CD4-positive, alpha-beta T cell treated with Interleukin-10 for 1 hour (primary cell): ENCODE measurements at regions not wholly inside any gene's neighbourhood (a gene's known extent, or its start where the extent isn't known, plus 50 kb on each side); places are given as distances from the start of the nearest gene placed in this dataset.

Source experiments
- DNase-seq: peaks from one replicate; pipeline ENCODE4 v3.0.0-alpha.2; 2020

DNA sequence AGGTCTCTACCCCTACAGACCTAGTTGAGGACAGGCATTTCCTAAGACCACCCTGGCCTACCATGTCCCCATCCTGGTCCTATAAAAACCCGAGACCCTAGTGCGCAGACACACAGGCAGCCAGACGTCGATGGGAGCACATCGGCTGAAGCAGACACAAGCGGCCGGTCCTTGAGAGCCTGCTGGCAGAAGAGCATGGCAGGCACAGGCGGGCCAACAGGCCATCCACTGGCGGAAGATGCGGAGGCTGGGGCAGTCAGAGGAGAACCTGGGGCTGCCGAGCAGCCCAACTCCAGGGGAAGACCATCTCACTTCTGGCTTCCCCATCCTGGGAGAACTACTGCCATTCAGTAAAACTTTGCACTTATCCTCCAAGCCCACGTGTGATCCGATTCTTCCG is 396.8 kb downstream of the AEBP2 start:
- no peak for DNase-seq

DNA sequence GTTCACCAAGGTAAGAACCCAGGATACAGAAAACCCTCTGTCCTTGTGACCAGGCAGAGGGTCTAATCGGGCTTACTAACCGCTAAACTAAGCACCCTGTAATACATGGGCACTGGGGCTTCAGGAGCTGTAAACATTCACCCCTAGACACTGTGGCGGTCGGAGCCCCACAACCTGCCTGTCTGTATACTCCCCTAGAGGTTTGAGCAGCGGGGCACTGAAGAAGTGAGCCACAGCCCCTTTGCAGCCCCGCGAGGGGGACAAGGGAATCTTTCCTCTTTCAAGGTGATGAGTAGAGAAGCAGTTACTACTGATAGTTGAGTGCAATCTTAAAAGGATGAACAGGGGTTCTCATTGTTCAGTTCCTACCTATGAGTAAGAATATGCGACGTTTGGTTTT is 397.2 kb downstream of the AEBP2 start:
- DNase-seq: no peak

DNA sequence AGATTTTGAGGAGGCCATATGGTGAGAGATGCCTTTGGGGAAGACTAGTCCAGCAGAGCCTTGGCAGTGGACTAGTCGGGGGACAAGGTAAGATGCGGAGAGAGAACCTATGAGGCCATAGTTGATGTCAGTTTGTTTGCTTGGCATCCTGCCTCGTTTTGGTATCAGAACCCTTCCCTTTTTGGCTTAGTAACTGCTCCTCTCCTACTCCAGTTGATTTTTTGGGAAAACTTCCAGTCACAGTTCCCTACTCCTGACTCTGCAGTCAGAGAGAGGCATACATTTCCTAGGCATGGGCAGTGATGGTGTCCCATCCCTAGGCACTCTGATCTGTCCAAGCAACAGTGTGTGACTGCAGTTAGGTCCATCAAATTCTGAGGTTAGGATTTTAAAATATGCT is 398.3 kb downstream of the AEBP2 start:
- no peak for DNase-seq

DNA sequence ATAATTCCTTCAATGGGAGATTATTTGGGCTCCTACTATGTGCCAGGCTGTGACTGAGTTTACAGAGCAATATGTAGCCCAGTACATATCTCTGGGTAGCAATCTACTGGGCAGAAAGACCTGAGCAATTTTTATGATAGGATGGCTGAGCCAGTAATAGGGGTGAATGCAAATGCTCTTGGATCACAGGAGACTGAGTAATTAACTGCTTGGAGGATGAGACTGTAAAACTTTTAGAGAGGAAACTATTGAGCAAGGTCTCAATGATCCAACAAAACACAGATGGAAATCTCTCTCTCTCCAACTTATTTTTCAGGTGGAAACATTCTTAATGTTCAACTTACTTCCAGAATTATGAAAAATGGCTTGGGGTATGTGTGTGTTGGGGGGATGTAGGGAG is 402.2 kb downstream of the AEBP2 start:
- no peak for DNase-seq

DNA sequence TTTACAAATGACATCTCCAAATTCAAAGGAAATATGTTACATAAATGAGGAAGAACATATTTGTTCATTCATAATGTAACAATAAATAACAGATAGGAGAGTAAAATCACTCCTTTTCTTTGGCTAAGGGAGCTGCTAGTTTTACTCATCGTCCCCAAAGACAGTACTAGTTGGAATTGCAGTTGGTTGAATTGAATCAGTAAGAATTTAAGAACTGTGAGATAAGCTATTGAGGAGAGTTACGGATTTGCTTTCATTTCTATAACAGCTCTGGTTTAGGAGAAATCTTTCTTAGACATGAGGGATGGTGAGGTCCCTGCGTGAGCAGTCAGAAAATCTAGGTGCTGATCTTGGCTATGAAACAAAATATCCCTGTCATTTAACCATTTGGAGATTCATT is 402.8 kb downstream of the AEBP2 start:
- no peak for DNase-seq

DNA sequence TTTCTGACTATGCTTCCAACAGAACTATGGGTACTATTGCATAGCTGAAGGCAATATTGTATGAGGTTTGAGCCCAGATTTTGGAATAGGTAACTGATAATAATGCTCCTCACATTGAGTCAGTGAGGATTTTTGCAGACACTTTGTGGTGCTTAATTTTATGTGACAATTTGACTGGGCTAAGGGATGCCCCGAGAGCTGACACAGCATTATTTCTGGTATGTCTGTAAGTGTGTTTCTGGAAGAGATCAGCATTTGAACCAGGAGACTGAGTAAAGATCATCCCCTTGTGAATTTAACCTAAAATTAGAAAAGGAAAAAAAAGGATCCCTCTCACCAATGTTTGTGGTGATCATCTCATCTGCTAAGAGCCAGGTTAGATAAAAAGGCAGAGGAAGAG is 404.9 kb downstream of the AEBP2 start:
- no peak for DNase-seq

DNA sequence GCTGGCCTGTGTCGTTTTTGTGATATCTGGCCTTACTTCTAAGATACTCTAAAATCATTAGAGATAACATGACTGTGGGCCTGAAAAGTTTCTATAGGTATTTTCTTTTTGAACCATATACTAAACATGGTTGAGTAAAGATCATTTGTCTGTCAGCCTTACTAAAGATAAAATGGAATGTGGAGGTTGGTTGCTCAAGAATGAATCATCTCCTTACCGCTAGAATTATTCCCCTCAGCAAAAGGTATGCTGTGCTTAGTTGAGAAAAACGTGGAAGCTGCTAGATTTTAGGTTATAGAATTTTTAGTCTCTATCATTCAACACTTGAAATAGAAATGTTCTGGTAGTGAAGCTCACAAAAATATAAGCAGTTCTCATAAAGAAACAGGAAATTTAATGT is 407.3 kb downstream of the AEBP2 start:
- no peak for DNase-seq

DNA sequence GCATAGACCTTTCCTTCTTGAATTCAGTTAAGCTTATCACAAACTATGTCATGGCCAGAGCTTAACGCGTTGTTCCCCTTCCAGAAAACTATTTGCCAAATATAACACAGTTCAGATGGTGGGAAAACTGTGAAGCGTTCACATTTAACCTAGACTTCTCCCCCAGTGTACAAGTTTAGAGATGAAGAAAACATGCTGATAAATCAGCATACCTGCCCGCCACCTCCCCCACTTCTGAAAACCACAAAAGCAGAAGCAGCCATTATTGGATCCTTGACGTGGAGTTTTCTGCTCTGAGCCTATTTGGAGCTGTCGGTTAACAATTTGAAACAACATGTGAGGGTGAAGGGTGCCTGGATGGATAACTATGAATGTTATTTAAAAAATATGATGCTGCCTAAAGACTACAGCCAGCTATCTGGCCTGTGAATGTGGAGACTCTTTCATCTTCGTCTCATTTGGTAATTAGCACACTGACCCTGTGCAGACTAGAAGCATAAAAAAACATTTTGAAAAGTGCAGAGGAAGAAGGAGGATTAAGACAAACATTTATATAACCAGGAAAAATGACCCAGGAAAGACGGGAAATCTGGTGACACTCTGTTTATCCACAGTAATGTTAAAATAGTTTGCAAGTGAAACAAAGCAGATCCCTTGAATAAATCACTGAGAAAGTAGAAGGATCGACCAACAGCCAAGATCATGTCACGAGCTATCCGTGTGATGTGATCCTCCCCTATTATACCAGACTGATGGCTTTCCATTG is 408.2 kb downstream of the AEBP2 start:
- no peak for DNase-seq

DNA sequence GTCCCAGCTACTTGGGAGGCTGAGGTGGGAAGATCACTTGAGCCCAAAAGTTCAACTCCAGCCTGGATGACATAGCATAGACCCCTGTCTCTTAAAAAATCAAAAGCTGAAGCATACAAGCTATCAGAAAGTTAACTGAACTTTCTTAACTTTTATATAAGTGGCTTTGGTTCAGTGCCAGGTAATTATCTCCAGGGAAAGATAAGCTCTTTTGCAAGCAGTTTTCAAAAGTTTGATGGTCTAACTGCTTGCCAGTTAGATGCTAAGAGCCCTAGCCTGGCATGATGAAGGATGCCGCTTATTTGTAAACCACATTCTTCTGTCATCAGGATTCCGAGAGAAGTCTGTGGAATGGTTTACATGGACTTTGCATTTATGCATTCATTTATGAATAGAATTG is 409.1 kb downstream of the AEBP2 start:
- no peak for DNase-seq

DNA sequence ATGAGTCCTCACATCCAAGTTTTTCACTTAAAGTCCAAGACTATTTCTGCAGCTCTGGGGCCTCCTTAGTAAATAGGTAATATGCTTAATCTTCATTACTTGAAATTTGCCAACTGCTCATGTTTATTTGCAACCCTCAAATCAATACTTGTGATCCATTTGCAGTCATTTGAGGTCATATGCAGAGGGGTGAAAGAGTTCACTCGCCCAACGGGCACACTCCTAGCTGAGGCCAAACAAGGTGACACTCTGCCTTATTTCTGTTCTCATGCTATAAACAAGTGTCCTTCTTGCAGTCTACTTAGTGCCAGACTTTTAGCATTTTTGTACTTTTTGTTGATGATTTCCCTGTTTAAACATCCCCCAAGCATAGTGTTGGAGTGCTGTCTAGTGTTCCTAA is 409.9 kb downstream of the AEBP2 start:
- no peak for DNase-seq

DNA sequence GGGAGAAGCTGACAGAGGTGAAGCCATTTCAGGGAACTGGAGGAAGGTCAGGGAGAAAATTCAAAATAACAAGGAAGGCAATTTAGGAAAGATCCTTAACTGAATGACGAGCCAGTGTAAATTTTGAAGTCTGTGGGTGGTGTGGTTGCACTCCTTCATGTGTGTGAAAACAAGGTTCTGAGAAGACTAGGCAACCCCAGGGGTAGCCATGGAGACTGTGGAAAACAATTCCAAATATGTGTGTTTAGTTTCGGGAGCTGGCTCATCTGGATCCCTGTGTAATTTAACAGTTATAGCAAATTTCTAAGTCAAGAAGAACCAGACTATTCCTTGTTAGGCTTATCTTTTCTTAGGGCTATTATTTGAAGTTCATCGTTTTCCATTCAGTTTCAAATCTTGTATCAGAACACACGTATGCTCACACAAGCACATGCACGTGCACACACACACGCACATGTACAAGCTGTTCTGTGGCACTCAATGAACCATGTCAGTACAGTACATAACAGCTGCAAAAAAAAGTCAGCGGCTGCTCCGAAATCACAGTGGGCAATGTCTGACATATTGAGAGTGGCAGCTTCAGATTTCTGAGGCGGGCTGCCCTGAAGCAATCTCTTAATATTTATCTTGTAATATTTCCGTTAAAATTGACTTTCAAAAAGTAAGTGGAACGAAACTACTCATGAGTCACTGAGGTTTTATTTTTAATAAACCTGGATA is 411.2 kb downstream of the AEBP2 start:
- DNase-seq: no peak

DNA sequence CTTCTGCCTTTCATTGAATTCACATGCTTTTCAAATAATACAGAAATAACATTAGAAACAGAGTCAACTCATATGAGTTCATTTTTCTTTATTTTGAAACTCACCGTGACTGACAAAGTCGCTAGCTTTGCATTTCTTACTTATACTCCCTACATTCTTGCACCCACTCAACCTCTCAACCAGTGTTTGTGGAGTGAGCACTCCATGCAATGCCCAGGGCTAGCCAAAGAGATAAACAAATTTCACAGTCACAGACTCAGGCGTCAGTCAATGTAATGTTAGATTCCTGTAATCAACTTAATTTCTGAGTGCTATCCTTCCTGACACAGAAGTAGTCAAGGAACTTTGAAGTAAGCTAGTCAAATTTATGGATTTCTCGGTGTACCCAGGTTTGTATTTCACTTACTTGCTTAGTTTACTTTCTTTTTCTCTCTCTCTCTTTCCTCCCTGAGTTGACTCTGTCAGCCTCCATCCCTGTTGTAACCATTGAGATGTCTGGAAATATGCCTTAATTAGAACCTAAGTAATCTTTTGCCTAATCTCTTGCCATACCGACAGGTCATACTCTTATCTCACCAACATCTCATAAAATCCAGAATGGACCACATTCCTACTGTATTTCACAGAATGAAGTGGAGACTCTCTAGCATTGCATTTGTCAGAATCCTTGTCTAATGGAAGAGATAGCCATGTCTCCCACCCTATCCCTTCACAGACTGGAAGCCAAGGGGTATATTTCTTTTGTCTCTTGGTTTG is 413.0 kb downstream of the AEBP2 start:
- no peak for DNase-seq

DNA sequence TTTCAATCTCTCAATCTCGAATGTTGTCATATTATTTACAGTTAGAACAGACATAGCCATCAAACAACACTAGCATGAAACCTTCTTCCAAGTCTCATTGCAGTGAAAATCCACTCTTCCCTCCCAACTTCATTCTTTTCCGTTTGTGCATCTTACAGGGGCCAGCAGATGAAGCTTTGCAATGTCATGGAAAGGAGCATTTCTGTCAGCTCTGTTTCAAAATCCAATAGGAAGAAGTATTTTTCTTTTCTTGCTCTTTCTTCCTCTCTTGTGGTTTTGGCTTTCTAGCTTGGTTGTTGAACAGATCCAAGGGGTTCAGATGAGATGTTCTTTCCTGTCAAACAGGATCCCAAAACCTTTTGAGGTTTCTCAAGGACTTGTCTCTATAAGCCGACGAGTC is 416.6 kb downstream of the AEBP2 start:
- DNase-seq: no peak

DNA sequence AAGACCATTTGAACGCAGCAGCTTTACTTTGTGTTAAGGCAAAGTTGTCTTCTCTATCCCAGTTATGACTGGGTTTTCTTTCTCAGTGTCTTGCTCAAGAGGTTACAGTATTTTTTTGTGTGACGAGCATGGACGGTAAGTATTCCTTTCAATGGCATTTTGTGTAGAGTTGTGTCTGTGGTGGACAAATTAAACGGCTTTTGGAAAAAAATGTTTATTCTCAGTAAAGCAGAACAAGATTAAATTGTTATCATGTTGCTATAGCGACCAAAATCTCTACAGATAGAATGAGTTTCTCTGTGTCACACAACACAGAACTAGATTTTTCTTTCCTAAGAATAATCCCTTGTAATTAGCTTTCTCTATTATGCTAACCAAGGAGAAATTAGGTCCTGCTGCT is 417.1 kb downstream of the AEBP2 start:
- no peak for DNase-seq

DNA sequence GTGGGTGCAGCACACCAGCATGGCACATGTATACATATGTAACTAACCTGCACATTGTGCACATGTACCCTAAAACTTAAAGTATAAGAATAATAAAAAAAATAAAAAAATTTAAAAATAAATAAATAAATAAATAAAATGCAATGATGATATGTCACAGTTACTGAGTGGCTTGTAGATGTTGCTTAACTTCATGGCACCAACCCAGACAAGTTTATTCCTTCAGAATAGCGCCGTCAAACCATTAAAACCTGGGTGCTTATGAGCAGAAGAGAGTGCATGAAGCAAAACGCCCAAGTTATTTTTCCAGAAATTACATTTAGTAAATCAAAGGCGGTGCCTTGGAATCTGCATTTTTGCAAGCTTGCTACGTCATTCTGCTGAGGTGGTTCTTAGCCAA is 417.9 kb downstream of the AEBP2 start:
- DNase-seq: no peak

DNA sequence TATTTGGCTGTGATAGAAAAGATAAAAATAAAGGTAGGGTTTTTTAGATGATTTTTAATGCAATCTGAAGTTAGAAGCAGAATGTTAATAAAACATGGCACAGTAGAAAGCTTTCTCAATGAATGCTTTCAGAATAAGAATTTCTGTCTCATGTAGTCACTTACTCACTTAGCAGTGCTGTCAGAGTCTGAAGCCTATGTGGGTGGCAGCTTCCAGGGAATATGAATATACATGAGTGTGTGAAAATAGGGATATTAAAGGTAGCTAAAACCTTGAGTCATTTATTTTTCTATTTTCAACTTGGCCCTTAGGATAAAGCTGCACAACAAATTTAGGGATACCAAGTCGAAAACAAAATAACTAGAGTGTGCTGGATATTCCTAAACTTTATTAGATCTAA is 427.9 kb downstream of the AEBP2 start:
- DNase-seq: no peak

DNA sequence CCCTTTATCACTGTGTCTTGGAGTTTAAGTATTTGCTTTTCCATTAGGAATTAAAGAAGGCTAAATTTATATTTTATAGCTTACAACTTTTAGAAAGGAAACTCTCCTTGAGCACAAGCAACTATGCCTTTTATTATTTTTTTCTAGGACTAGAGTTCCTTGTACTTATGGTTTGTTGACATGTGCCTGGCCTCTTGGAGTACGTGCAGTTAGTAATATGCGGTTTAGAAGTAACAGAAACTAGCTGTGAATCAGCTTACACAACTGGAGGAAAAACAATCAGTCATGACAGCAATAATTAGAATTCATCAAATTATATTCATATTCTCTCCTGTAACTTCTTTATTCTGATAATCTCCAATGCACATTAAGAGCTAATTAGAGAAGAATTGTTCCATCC is 428.7 kb downstream of the AEBP2 start:
- no peak for DNase-seq

DNA sequence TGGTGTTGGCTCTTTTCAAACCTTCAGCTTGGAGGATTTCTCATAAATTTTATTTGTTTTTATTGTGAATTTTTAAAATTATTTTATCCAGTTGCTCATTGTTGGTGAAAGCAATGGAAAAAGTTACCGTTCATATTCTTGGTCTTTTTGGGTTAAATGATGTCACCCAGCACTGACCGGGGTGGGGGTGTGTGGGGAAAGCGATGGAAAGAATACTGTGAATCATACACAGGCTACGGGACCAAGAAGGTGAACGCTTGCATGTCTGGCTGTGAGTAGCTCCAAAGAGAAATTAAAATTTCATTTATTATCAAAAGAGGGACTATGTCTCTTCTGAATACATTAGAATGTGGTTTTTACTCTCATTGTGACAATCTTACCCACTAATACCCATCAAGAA is 430.1 kb downstream of the AEBP2 start:
- no peak for DNase-seq

DNA sequence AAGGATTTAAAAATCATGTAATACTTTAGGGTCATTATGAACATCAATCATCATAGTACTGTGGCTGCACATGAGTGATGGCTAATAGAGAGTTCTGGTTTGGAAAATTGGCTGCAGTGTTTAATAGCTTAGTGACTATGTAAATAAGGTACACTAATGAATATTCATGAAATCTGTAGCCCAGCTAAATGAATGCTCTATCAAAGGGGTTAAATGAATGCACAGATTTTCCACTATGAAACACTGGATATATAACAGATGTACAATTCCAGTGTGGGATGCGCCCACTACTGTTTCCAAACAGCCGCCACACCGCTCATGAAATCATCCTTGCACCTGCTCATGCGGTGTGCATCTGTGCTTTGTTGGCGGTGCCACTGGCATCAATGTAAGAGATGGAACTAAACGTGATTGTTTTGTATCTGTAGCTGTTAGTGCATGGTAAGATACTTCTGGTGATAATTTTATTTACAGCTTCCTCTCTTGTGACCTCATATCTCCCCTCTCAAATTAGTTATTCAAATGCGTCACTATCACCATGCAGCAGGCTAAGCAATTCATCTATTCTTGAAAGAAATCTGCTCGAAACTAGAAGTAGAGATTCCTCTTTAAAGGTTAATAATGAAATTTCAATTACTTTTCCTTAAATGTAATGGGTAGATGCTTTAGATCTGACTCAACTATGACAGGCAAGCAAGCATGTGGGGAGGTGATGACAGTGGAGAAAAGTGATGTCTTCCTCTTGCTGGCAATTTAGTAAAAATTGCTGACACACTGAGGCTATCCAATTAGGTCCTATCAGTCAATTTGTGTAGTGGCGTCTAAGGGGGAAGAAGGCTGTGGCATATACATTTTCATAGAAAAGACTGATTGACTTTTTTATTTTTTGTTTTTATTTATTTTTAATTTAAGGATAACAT is 433.6 kb downstream of the AEBP2 start:
- no peak for DNase-seq

DNA sequence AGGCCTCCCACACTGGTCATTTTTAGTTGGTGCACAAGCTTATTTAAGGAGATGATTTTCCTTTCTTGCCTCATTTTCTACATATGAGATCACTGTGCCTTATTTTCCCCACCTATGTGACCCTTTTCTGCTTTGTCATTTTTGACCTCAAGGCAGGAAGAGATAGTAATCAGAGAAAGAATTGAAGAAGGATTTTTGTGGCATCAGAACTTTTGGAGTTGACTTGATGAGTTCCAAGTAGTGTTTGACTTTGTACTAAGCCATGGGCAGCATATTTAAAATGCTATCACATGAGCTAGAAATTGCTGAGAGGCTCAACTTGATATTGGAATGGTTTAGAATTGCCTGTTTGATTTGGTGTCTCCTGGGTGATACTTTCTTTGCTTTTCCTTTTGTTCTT is 440.8 kb downstream of the AEBP2 start:
- DNase-seq: no peak

DNA sequence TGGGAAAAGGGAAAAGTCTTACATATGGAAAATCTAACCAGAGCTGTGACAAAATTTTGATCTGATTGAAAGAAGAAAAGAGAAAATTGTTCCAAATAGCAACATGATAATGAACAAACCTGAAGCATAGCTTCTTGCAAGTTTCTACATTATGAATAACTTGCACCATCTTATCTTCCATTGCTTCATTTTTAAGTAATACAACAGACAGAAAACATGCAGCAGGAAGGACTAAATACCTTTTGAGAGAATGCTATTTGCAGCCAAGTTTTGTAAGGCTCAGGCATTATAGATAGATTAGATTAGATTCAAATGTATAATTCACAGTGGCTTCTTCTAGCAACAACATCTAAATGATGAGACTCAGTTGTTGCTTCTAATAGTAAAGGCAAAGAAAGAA is 441.4 kb downstream of the AEBP2 start:
- DNase-seq: no peak

DNA sequence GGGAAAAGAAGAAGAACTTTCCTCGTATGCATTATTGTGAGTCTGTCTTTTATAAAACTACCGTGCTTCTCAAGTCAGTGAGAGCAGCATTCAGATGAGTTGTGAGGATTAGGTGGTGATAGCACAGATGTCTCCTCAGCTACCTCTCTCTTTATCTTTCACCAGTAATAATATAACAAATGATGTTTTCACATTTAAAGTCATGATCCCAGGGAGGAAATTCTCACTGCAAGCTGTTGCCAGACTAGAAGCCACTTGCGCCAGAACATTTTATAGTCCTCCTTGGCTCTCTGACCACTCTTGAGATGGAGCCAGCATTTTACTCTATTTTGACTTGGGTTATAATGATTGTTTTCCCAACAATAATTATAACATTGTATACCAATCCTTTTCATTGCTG is 443.1 kb downstream of the AEBP2 start:
- DNase-seq: no peak

DNA sequence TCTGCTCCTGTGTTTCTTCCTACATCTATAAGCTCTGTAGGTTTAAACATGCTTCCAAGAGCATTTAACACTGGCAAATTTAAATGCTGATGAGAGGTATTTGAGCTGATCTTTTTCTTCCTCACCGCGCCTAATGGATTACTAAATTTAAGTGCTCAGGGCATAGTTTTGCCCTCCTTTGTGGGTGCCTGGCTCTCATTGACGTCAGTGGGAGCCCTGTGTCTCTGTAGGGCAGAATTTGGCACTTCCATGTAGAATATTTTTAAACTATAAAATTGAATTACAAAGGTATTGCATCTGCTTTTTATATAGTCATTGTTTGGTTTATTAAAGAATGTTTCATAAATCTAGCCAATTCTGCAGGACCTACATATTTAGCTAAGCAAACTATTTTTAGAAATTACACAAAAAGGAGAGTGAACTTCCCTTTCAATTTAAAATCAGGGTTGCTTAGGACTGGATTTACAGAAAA is 444.8 kb downstream of the AEBP2 start:
- DNase-seq: no peak
